ENCODE measurements at regions not wholly inside any gene's neighbourhood (a gene's known extent, or its start where the extent isn't known, plus 50 kb on each side); places are given as distances from the start of the nearest gene placed in this dataset.
"Not testable (repeated sequence)": the region's sequence is repeated elsewhere in the genome, so short reads cannot be mapped to it uniquely, and the experiment has no call there.

- TF ChIP-seq CTCF, POLR2A (IDR thresholded peaks at IDR 0.05): not testable (repeated sequence)
Measured at GRCh38 chr7:13025043-13025442, 337.6 kb downstream of the ARL4A start.
